ENCODE measurements at regions not wholly inside any gene's neighbourhood (a gene's known extent, or its start where the extent isn't known, plus 50 kb on each side); places are given as distances from the start of the nearest gene placed in this dataset.

GRCh38 chr13:19085876-19086275 lies 95.7 kb downstream of the TUBA3C start:
- Histone ChIP-seq H3K9me3 (ENCODE audit: control insufficient read depth, insufficient read depth, low read length) (no peaks in the 10 kb centered on the region), H3K4me1 (ENCODE audit: control insufficient read depth, insufficient read depth, low read length) (no peaks in the 10 kb centered on the region), H3K27ac (ENCODE audit: low read length) (no peak overlapping the region), H3K36me3 (ENCODE audit: control insufficient read depth, insufficient read depth, low read length) (no peaks in the 10 kb centered on the region), H3K27me3 (ENCODE audit: control insufficient read depth, insufficient read depth, low read length) (no peaks in the 10 kb centered on the region), H3K4me3 (ENCODE audit: low read length) (no peak overlapping the region)
- Mint-ChIP-seq H3K4me1 (no peaks in the 10 kb centered on the region), H3K36me3 (no peaks in the 10 kb centered on the region), H3K27ac (no peak overlapping the region), H3K9me3 (peaks cover 3 to 13% of the 10 kb centered on the region in 2 donors), H3K4me3 (no peak overlapping the region), H3K27me3 (ENCODE audit: low read depth in 2 of 2) (no peaks in the 10 kb centered on the region)
- TF ChIP-seq CTCF (IDR thresholded peaks at IDR 0.05) = no peak
- 92% methylated on average over 12 of the region's 12 CpGs for WGBS (ENCODE audit: insufficient coverage)
- intact Hi-C loops (cut with micrococcal nuclease) = no loop called here
- ATAC-seq (no peak), DNase-seq (no peak)

- H3K27me3 ChIP-seq (ENCODE audit: control insufficient read depth, insufficient read depth, low read length) = no peaks in the 10 kb centered on the region
- Mint-ChIP-seq H3K4me1 (no peaks in the 10 kb centered on the region), H3K9me3 (peaks cover 3 to 13% of the 10 kb centered on the region in 2 donors), H3K27me3 (ENCODE audit: low read depth in 2 of 2) (no peaks in the 10 kb centered on the region), H3K36me3 (no peaks in the 10 kb centered on the region), H3K4me3 (no peak overlapping the region), H3K27ac (no peak overlapping the region)
- H3K27ac ChIP-seq (ENCODE audit: low read length) = no peak overlapping the region
- intact Hi-C loops (cut with micrococcal nuclease) = no loop called here
- WGBS (ENCODE audit: insufficient coverage) = 56% methylated on average over 3 of the region's 3 CpGs
- no peaks in the 10 kb centered on the region for H3K4me1 ChIP-seq (ENCODE audit: control insufficient read depth, insufficient read depth, low read length)
- no peak overlapping the region for H3K4me3 ChIP-seq (ENCODE audit: low read length)
- DNase-seq (no peak), ATAC-seq (no peak)
- no peaks in the 10 kb centered on the region for H3K36me3 ChIP-seq (ENCODE audit: control insufficient read depth, insufficient read depth, low read length)
- H3K9me3 ChIP-seq (ENCODE audit: control insufficient read depth, insufficient read depth, low read length) = no peaks in the 10 kb centered on the region
- TF ChIP-seq CTCF (IDR thresholded peaks at IDR 0.05) = no peak
Measured at GRCh38 chr13:19085258-19085657, 96.4 kb downstream of the TUBA3C start.

GRCh38 chr13:19083340-19083739 lies 98.3 kb downstream of the TUBA3C start:
- no peak overlapping the region for H3K27ac Mint-ChIP-seq
- H3K4me3 Mint-ChIP-seq = no peak overlapping the region
- Histone ChIP-seq H3K9me3 (ENCODE audit: control insufficient read depth, insufficient read depth, low read length) (peaks cover 3% of the 10 kb centered on the region), H3K27me3 (ENCODE audit: control insufficient read depth, insufficient read depth, low read length) (no peaks in the 10 kb centered on the region), H3K36me3 (ENCODE audit: control insufficient read depth, insufficient read depth, low read length) (no peaks in the 10 kb centered on the region), H3K4me1 (ENCODE audit: control insufficient read depth, insufficient read depth, low read length) (no peaks in the 10 kb centered on the region), H3K27ac (ENCODE audit: low read length) (no peak overlapping the region), H3K4me3 (ENCODE audit: low read length) (no peak overlapping the region)
- TF ChIP-seq CTCF (IDR thresholded peaks at IDR 0.05) = no peak
- peaks cover 9 to 12% of the 10 kb centered on the region in 2 donors for H3K9me3 Mint-ChIP-seq
- H3K4me1 Mint-ChIP-seq = no peaks in the 10 kb centered on the region
- DNase-seq (no peak), ATAC-seq (no peak)
- WGBS (ENCODE audit: insufficient coverage) = 83% methylated on average over 3 of the region's 3 CpGs
- intact Hi-C loops (cut with micrococcal nuclease) = no loop called here
- H3K27me3 Mint-ChIP-seq (ENCODE audit: low read depth in 2 of 2) = no peaks in the 10 kb centered on the region
- no peaks in the 10 kb centered on the region for H3K36me3 Mint-ChIP-seq

GRCh38 chr13:19075418-19075817 lies 106.2 kb downstream of the TUBA3C start:
- no peak overlapping the region for H3K27ac Mint-ChIP-seq
- H3K27ac ChIP-seq (ENCODE audit: low read length) = no peak overlapping the region
- no peaks in the 10 kb centered on the region for H3K27me3 Mint-ChIP-seq (ENCODE audit: low read depth in 2 of 2)
- no peaks in the 10 kb centered on the region for H3K4me1 Mint-ChIP-seq
- H3K27me3 ChIP-seq (ENCODE audit: control insufficient read depth, insufficient read depth, low read length) = no peaks in the 10 kb centered on the region
- intact Hi-C loops (cut with micrococcal nuclease) = no loop called here
- no peak overlapping the region for H3K4me3 Mint-ChIP-seq
- no peaks in the 10 kb centered on the region for H3K4me1 ChIP-seq (ENCODE audit: control insufficient read depth, insufficient read depth, low read length)
- ATAC-seq (no peak), DNase-seq (no peak)
- no peaks in the 10 kb centered on the region for H3K36me3 Mint-ChIP-seq
- no peak for TF ChIP-seq CTCF (IDR thresholded peaks at IDR 0.05)
- H3K4me3 ChIP-seq (ENCODE audit: low read length) = no peak overlapping the region
- peaks cover 4% of the 10 kb centered on the region for H3K9me3 ChIP-seq (ENCODE audit: control insufficient read depth, insufficient read depth, low read length)
- H3K9me3 Mint-ChIP-seq = peaks cover 7 to 9% of the 10 kb centered on the region in 2 donors
- 72% methylated on average over 7 of the region's 7 CpGs for WGBS (ENCODE audit: insufficient coverage)
- no peaks in the 10 kb centered on the region for H3K36me3 ChIP-seq (ENCODE audit: control insufficient read depth, insufficient read depth, low read length)

All from natural killer cell (primary cell).